Heart right ventricle (tissue), 16 donors: ENCODE measurements at regions not wholly inside any gene's neighbourhood (a gene's known extent, or its start where the extent isn't known, plus 50 kb on each side); places are given as distances from the start of the nearest gene placed in this dataset.

Source experiments
- ATAC-seq, 8 donors: fragments of 200-7000 bp; cut with Tn5 transposase; one replicate each; pipeline ENCODE4 v1.9.1; 2020; ENCODE audit warnings: mild to moderate bottlenecking in 8 of 8, moderate library complexity in 8 of 8, moderate number of reproducible peaks in 1 of 8
- DNase-seq, 2 donors: peaks; one replicate each; pipeline ENCODE4 v3.0.0-alpha.2; 2020
- H3K27ac ChIP-seq, 10 donors: fragments of 200-600 bp; sonication (generic) in 2 of 10; one replicate each; pipeline versions ENCODE4 v1.5.0 to v1.8.0; 2020 to 2022; ENCODE audit warnings: mild to moderate bottlenecking in 3 of 10
- H3K27me3 ChIP-seq, 7 donors: fragments of 200-600 bp; one replicate each; pipeline ENCODE4 v1.8.0; 2021 to 2022; ENCODE audit warnings: mild to moderate bottlenecking in 2 of 7
- H3K36me3 ChIP-seq, 9 donors: fragments of 200-600 bp; sonication (generic) in 1 of 9; one replicate each; pipeline versions ENCODE4 v1.5.0 to v1.8.0; 2020 to 2022; ENCODE audit warnings: mild to moderate bottlenecking in 2 of 9
- H3K4me1 ChIP-seq, 9 donors: fragments of 200-600 bp; sonication (generic) in 1 of 9; one replicate each; pipeline versions ENCODE4 v1.5.0 to v1.8.0; 2020 to 2022; ENCODE audit warnings: mild to moderate bottlenecking in 4 of 9
- H3K4me3 ChIP-seq, 10 donors: fragments of 200-600 bp; sonication (generic) in 2 of 10; one replicate each; pipeline versions ENCODE4 v1.5.0 to v1.8.0; 2020 to 2022; ENCODE audit warnings: mild to moderate bottlenecking in 7 of 10, moderate library complexity in 2 of 10
- H3K9me3 ChIP-seq, 11 donors: fragments of 200-600 bp in 10 of 11; sonication (generic) in 2 of 11; one replicate each; pipeline versions ENCODE4 v1.5.0 to v1.8.0; 2013 to 2022; ENCODE audit warnings: mild to moderate bottlenecking in 2 of 11, control low read depth in 1 of 11, moderate library complexity in 1 of 11
- WGBS, 2 donors: extraction: QIAGEN DNeasy Blood & Tissue Kit; methylation state at CpG; one replicate each; pipeline ENCODE4 v1.1.7; 2013; ENCODE audit warnings: inconsistent platforms in 1 of 2; 5-methylcytosine and 5-hydroxymethylcytosine counted together
- intact Hi-C, 10 donors: fragments of 100-400 bp; cut with DNase I; formaldehyde crosslinking; loops; one replicate each; pipeline versions ENCODE4 v1.11.1 to v1.14.2; 2022
- TF ChIP-seq, protein P1 (sequence below), 9 donors: fragments of 200-600 bp; sonication (generic) in 2 of 9; IDR thresholded peaks; one replicate each; pipeline versions ENCODE4 v1.5.0 to v1.8.0; 2021 to 2022; ENCODE audit warnings: antibody characterized with exemption in 9 of 9, mild to moderate bottlenecking in 5 of 9, moderate library complexity in 1 of 9
- donor health status: Arrhythmogenic right ventricular cardiomyopathy.
- donor health status: ischemic (EF 13 %, LVEDD 7.1; RV severe dilation, severe dysfunction).
- donor health status: healthy with polysubstance abuse.
- donor health status: DM: no; HTN: yes; CAD: no.
- donor health status: DM: no; HTN: no; CAD: no.
- donor health status: ischemic (EF 25% LVEDD 6.9; RV normal size, moderate dysfunction).
- donor health status: ischemic (EF 25% LVEDD 5.7; RV mildly dilated, moderate dysfunction).
- donor health status: healthy.
- donor health status: DM: yes; HTN: yes; CAD: no.
- donor health status: Ischemic cardiomyopathy.
- donor health status: ischemic (EF 35%, LVEDD 5.7; RV mildly dilated, moderate dysfunction).
- donor health status: nonischemic (EF 11% LVEDD 7.7; RV severe dilation, severe dysfunction).
- donor health status: DM: yes; HTN: yes; CAD: no.
- donor health status: PGD.
- donor health status: ischemic (EF 29% LVEDD 5.4; RV normal size, mild dysfunction).
- donor health status: nonischemic (EF 23%, LVEDD 6.1; RV moderate dilation, normal function).

DNA sequence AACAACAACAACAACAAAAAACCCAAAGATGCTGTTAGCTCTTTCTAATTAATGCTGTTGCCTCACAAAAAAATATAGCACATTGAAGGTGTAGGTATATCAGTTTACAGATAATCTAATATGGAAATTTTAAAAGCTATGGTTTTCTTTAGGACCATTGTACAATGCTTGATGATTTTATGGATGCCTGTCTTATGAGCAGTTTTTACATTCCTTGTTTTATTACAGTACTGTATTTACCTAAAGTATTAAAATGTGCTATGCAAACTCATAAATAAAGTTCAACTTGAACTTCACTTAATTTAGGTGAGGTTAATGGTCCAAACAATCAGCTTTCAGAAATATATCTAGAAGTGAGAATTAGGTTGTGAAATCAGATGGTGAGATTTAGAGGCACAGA, 212.2 kb upstream of the GOLIM4 start:
- Histone ChIP-seq H3K27me3 (no peaks in the 10 kb centered on the region), H3K4me3 (no peak overlapping the region), H3K4me1 (no peaks in the 10 kb centered on the region), H3K9me3 (peaks cover 0 to 18% (median 8%) of the 10 kb centered on the region in 11 donors), H3K27ac (no peak overlapping the region), H3K36me3 (no peaks in the 10 kb centered on the region)
- TF ChIP-seq, protein P1, sequence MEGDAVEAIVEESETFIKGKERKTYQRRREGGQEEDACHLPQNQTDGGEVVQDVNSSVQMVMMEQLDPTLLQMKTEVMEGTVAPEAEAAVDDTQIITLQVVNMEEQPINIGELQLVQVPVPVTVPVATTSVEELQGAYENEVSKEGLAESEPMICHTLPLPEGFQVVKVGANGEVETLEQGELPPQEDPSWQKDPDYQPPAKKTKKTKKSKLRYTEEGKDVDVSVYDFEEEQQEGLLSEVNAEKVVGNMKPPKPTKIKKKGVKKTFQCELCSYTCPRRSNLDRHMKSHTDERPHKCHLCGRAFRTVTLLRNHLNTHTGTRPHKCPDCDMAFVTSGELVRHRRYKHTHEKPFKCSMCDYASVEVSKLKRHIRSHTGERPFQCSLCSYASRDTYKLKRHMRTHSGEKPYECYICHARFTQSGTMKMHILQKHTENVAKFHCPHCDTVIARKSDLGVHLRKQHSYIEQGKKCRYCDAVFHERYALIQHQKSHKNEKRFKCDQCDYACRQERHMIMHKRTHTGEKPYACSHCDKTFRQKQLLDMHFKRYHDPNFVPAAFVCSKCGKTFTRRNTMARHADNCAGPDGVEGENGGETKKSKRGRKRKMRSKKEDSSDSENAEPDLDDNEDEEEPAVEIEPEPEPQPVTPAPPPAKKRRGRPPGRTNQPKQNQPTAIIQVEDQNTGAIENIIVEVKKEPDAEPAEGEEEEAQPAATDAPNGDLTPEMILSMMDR (IDR thresholded peaks at IDR 0.05): no peak
- ATAC-seq: no peak
- DNase-seq: no peak
- intact Hi-C loops: no loop called here

DNA sequence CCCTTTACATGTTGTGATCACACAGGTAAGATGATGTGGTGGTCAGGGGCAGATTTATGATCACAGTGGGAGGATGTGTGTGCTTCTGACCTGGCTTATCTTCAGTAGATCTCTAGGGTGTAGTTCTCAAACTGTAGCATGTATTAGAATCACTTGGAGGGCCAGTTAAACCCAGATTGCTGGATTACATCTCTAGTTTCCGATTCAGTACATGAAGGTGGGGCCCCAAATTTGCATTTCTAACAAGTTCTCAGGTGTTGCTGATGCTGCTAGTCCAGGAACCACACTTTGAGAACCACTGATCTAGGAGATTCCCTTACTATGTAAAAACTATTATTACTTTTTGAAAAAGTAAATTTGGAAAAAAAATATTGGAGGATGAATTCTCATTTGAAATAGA, 199.3 kb upstream of the GOLIM4 start:
- Histone ChIP-seq H3K4me3 (no peak overlapping the region), H3K9me3 (peaks cover 0 to 4% (median 0%) of the 10 kb centered on the region in 11 donors), H3K4me1 (no peaks in the 10 kb centered on the region), H3K27ac (no peak overlapping the region), H3K36me3 (no peaks in the 10 kb centered on the region), H3K27me3 (no peaks in the 10 kb centered on the region)
- intact Hi-C loops: no loop called here
- DNase-seq (no peak), ATAC-seq (no peak)
- TF ChIP-seq, protein P1 (IDR thresholded peaks at IDR 0.05): no peak
- 75 to 76% methylated on average over 1 of the region's 1 CpG for WGBS, 2 donors

DNA sequence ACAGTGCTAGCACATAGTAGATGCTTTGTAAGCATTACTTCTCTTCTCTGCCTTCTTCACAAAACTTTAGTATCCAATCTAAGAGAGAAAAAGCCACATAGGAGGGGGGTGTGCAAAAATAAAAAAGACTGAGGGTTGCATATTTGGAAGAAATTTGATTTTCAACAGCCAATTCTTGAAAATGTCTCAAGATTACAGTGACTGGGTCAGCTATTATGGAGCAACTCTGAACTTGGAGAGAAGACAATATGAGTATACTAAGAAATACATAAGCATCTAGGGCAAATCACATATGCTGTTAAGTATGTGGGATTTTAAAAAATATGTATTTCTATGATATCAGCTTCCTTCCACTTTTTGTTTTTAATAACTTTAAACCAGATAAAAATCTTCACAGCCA, 196.6 kb upstream of the GOLIM4 start:
- intact Hi-C loops: no loop called here
- no peaks in the 10 kb centered on the region for H3K9me3 ChIP-seq
- no peaks in the 10 kb centered on the region for H3K36me3 ChIP-seq
- no peak overlapping the region for H3K27ac ChIP-seq
- H3K27me3 ChIP-seq: no peaks in the 10 kb centered on the region
- DNase-seq (no peak), ATAC-seq (no peak)
- no peak overlapping the region for H3K4me3 ChIP-seq
- H3K4me1 ChIP-seq: no peaks in the 10 kb centered on the region
- TF ChIP-seq, protein P1 (IDR thresholded peaks at IDR 0.05): no peak

DNA sequence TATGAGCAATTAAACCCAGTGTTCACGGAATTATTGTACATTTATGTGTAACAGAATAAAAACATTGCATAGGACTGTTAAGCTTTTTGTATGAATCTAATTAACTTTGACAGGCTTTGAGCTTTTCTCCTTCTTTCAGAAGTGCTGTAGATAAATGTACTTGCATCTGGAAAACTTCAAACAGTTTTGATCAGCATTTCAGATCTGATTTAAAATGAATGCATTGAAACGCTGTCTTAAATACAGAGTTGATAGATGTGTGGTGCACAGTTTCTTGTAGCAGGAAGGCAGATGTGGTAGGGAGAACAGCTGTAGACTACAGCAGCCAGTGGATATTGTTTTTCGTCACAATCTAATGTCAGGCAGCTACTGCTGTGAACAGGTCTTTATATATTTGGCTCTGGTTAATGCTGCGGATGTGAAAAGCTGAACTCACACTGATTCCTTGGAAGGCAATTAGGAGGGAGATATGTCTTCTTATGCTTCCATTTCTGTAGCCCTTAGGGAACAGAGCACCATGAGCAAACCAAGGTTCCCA, 193.8 kb upstream of the GOLIM4 start:
- Histone ChIP-seq H3K36me3 (no peaks in the 10 kb centered on the region), H3K9me3 (no peaks in the 10 kb centered on the region), H3K27ac (no peak overlapping the region), H3K4me1 (no peaks in the 10 kb centered on the region), H3K4me3 (no peak overlapping the region), H3K27me3 (no peaks in the 10 kb centered on the region)
- WGBS, 2 donors: 38 to 54% methylated on average over 4 of the region's 4 CpGs
- intact Hi-C loops: no loop called here
- no peak for ATAC-seq
- DNase-seq: no peak
- TF ChIP-seq, protein P1 (IDR thresholded peaks at IDR 0.05): no peak
